H9 (cell line): ENCODE measurements at regions not wholly inside any gene's neighbourhood (a gene's known extent, or its start where the extent isn't known, plus 50 kb on each side); places are given as distances from the start of the nearest gene placed in this dataset.
A peak's percentile ranks its signal among the peaks of the same experiment; 100 is the strongest.

ENCODE experiments used
- DNase-seq: peaks from one replicate; pipeline ENCODE4 v3.0.0-alpha.2; 2017
- H2AFZ ChIP-seq: one replicate; pipeline ENCODE4 v1.6.1; 2013; ENCODE audit warnings: mild to moderate bottlenecking, low read length, control low read depth, moderate library complexity
- H2AK5ac ChIP-seq: 2 replicates; pipeline ENCODE4 v1.6.1; 2013; ENCODE audit warnings: low read length, control low read depth, mixed read lengths; ENCODE audit not compliant: insufficient read length
- H2BK120ac ChIP-seq: one replicate; pipeline ENCODE4 v1.6.1; 2013; ENCODE audit warnings: low read depth, mild to moderate bottlenecking, low read length, control low read depth, inconsistent platforms; ENCODE audit not compliant: poor library complexity, severe bottlenecking
- H2BK12ac ChIP-seq: 2 replicates; pipeline ENCODE4 v1.6.1; 2013; ENCODE audit warnings: low read length, control low read depth, mixed read lengths, low read depth; ENCODE audit not compliant: insufficient read length
- H2BK15ac ChIP-seq: 2 replicates; pipeline ENCODE4 v1.6.1; 2013; ENCODE audit warnings: low read depth, low read length, control low read depth
- H2BK20ac ChIP-seq: one replicate; pipeline ENCODE4 v1.6.1; 2013; ENCODE audit warnings: low read depth, mild to moderate bottlenecking, low read length, control low read depth, inconsistent platforms; ENCODE audit not compliant: poor library complexity, severe bottlenecking
- H2BK5ac ChIP-seq: 2 replicates; pipeline ENCODE4 v1.6.1; 2013; ENCODE audit warnings: low read length, control low read depth, mixed read lengths; ENCODE audit not compliant: insufficient read length
- H3K14ac ChIP-seq: 2 replicates; pipeline ENCODE4 v1.6.1; 2013; ENCODE audit warnings: low read length, control low read depth; ENCODE audit not compliant: insufficient read depth
- H3K18ac ChIP-seq: 2 replicates; pipeline ENCODE4 v1.6.1; 2013; ENCODE audit warnings: low read depth, mild to moderate bottlenecking, mixed read lengths, low read length, control low read depth; ENCODE audit not compliant: insufficient read length
- H3K23ac ChIP-seq: 2 replicates; pipeline ENCODE4 v1.6.1; 2013; ENCODE audit warnings: low read length, control low read depth, mixed read lengths, low read depth; ENCODE audit not compliant: insufficient read length
- H3K23me2 ChIP-seq: 2 replicates; pipeline ENCODE4 v1.6.1; 2013; ENCODE audit warnings: low read depth, mild to moderate bottlenecking, mixed read lengths, low read length, control low read depth; ENCODE audit not compliant: insufficient read length, poor library complexity, severe bottlenecking
- H3K27ac ChIP-seq: 2 replicates; pipeline ENCODE4 v1.5.1; 2013; ENCODE audit warnings: low read length, control low read depth, mixed read lengths, low read depth; ENCODE audit not compliant: insufficient read length
- H3K27me3 ChIP-seq: 2 replicates; pipeline ENCODE4 v1.6.1; 2013; ENCODE audit warnings: low read length, control low read depth, inconsistent platforms; ENCODE audit not compliant: insufficient read depth
- H3K4ac ChIP-seq: 2 replicates; pipeline ENCODE4 v1.6.1; 2013; ENCODE audit warnings: low read depth, mild to moderate bottlenecking, control low read depth, inconsistent platforms, low read length, moderate library complexity
- H3K4me1 ChIP-seq: 2 replicates; pipeline ENCODE4 v1.6.1; 2013; ENCODE audit warnings: low read length, control low read depth, inconsistent platforms; ENCODE audit not compliant: insufficient read depth
- H3K4me2 ChIP-seq: 2 replicates; pipeline ENCODE4 v1.6.1; 2013; ENCODE audit warnings: low read length, control low read depth, mixed read lengths; ENCODE audit not compliant: insufficient read length, insufficient read depth
- H3K56ac ChIP-seq: 2 replicates; pipeline ENCODE4 v1.6.1; 2013; ENCODE audit warnings: low read depth, mild to moderate bottlenecking, mixed read lengths, low read length, control low read depth; ENCODE audit not compliant: insufficient read length
- H3K79me1 ChIP-seq: 2 replicates; pipeline ENCODE4 v1.6.1; 2013; ENCODE audit warnings: low read depth, mild to moderate bottlenecking, moderate library complexity, low read length, control low read depth, inconsistent platforms; ENCODE audit not compliant: insufficient read depth, poor library complexity, severe bottlenecking
- H3K79me2 ChIP-seq: 2 replicates; pipeline ENCODE4 v1.6.1; 2013; ENCODE audit warnings: low read length, control low read depth, inconsistent platforms; ENCODE audit not compliant: insufficient read depth
- H3K9ac ChIP-seq: 2 replicates; pipeline ENCODE4 v1.6.1; 2013; ENCODE audit warnings: low read length, control low read depth, mixed read lengths; ENCODE audit not compliant: insufficient read length; ENCODE audit errors: extremely low read depth
- H3K9me3 ChIP-seq: one replicate; pipeline ENCODE4 v1.6.1; 2013; ENCODE audit warnings: low read depth, low read length, inconsistent platforms; ENCODE audit not compliant: control insufficient read depth
- H3T11ph ChIP-seq: one replicate; pipeline ENCODE4 v1.6.1; 2013; ENCODE audit warnings: mild to moderate bottlenecking, low read length, control low read depth, inconsistent platforms
- H4K20me1 ChIP-seq: one replicate; pipeline ENCODE4 v1.6.1; 2013; ENCODE audit not compliant: control insufficient read depth, insufficient read length, insufficient read depth
- H4K5ac ChIP-seq: 2 replicates; pipeline ENCODE4 v1.6.1; 2013; ENCODE audit warnings: low read depth, mild to moderate bottlenecking, mixed read lengths, low read length, control low read depth; ENCODE audit not compliant: insufficient read length
- H4K8ac ChIP-seq: replicated peaks from 2 replicates; pipeline ENCODE4 v1.6.1; 2013; ENCODE audit warnings: low read length, control low read depth, mixed read lengths, low read depth; ENCODE audit not compliant: insufficient read length
- H4K91ac ChIP-seq: 2 replicates; pipeline ENCODE4 v1.6.1; 2013; ENCODE audit warnings: low read depth, mild to moderate bottlenecking, moderate library complexity, mixed read lengths, low read length, control low read depth; ENCODE audit not compliant: insufficient read length
- H3K27ac Mint-ChIP-seq, 3 experiments: 2 replicates in 2 of 3; 3 replicates in 1 of 3; pipeline ENCODE4 v1.8.0; 2020 to 2021; ENCODE audit warnings: mixed read lengths in 3 of 3, mild to moderate bottlenecking in 1 of 3, moderate library complexity in 1 of 3
- H3K27me3 Mint-ChIP-seq: 2 replicates; pipeline ENCODE4 v1.8.0; 2021; ENCODE audit warnings: low read depth, mild to moderate bottlenecking, moderate library complexity, mixed read lengths
- H3K36me3 Mint-ChIP-seq, 3 experiments: 2 replicates in 2 of 3; 3 replicates in 1 of 3; pipeline ENCODE4 v1.8.0; 2020 to 2021; ENCODE audit warnings: low read depth in 3 of 3, mixed read lengths in 3 of 3; ENCODE audit not compliant: insufficient read depth in 1 of 3
- H3K4me1 Mint-ChIP-seq, 2 experiments: 2 replicates each; pipeline ENCODE4 v1.8.0; 2020; ENCODE audit warnings: mixed read lengths in 2 of 2
- H3K4me3 Mint-ChIP-seq, 2 experiments: 2 replicates in 1 of 2; 3 replicates in 1 of 2; pipeline ENCODE4 v1.8.0; 2020 to 2021; ENCODE audit warnings: mild to moderate bottlenecking in 2 of 2, mixed read lengths in 2 of 2, moderate library complexity in 1 of 2
- H3K9me3 Mint-ChIP-seq, 2 experiments: 2 replicates in 1 of 2; 3 replicates in 1 of 2; pipeline ENCODE4 v1.8.0; 2020; ENCODE audit warnings: mild to moderate bottlenecking in 2 of 2, mixed read lengths in 2 of 2, moderate library complexity in 1 of 2
- CTCF ChIP-seq: fragments of 200-600 bp; sonication (generic); conservative IDR thresholded peaks from 3 replicates; pipeline ENCODE4 v1.8.0; 2021; ENCODE audit warnings: antibody characterized with exemption, mild to moderate bottlenecking
- WGBS: extraction: QIAGEN DNeasy Blood & Tissue Kit; methylation state at CpG from one replicate; pipeline ENCODE4 v1.1.7; 2013; ENCODE audit warnings: missing lambda C conversion rate, low lambda C conversion rate, mixed read lengths; ENCODE audit not compliant: insufficient read length; ENCODE audit errors: extremely low coverage; 5-methylcytosine and 5-hydroxymethylcytosine counted together

GRCh38 chr17:72182371-72182873, 61.6 kb downstream of the SOX9 start:
- H3K4me3 Mint-ChIP-seq = no peak overlapping the region; a peak in 1 of 5 replicates
- H3K23ac ChIP-seq = no peak overlapping the region
- WGBS = no CpG with 5 or more reads among the region's 2 CpGs

More at GRCh38 chr17:72182371-72182873, 61.6 kb downstream of the SOX9 start:
- no peak overlapping the region for H3K27ac ChIP-seq
- no peak overlapping the region for H2BK120ac ChIP-seq
- no peaks in the 10 kb centered on the region for H4K20me1 ChIP-seq
- no peaks in the 10 kb centered on the region for H3K23me2 ChIP-seq
- no peak overlapping the region for H2BK5ac ChIP-seq
- peaks cover 0 to 1% (median 0%) of the 10 kb centered on the region in 3 experiments; a peak in 2 of 7 replicates for H3K36me3 Mint-ChIP-seq
- 0 out of 2 replicates have a peak, but pooled peaks cover 3% of the 10 kb centered on the region for H3K27me3 Mint-ChIP-seq
- H3K9me3 Mint-ChIP-seq = no peaks in the 10 kb centered on the region
- TF ChIP-seq CTCF = no peak
- H3K9me3 ChIP-seq = no peaks in the 10 kb centered on the region
- no peak overlapping the region for H4K8ac ChIP-seq
- H3K27ac Mint-ChIP-seq = peak overlapping the region; percentile 41 to 77 (median 69); a peak in 5 of 7 replicates
- H3K56ac ChIP-seq = no peak overlapping the region
- H2BK20ac ChIP-seq = no peak overlapping the region
- no peak overlapping the region for H3K9ac ChIP-seq
- H3K79me2 ChIP-seq = no peaks in the 10 kb centered on the region
- H3K27me3 ChIP-seq = no peaks in the 10 kb centered on the region
- no peak overlapping the region for H3T11ph ChIP-seq
- H2BK12ac ChIP-seq = no peak overlapping the region
- peaks cover 23 to 25% of the 10 kb centered on the region in 2 experiments for H3K4me1 Mint-ChIP-seq
- no peak overlapping the region for H3K18ac ChIP-seq
- no peak overlapping the region for H2AFZ ChIP-seq
- H3K79me1 ChIP-seq = no peaks in the 10 kb centered on the region
- H4K91ac ChIP-seq = no peak overlapping the region
- DNase-seq = peak; percentile 61
- no peak overlapping the region for H3K4me2 ChIP-seq
- no peak overlapping the region for H2BK15ac ChIP-seq
- no peak overlapping the region for H3K4ac ChIP-seq
- H3K14ac ChIP-seq = no peak overlapping the region
- H3K4me1 ChIP-seq = peaks cover 4% of the 10 kb centered on the region; the same call in 1 of the 2 replicates
- H2AK5ac ChIP-seq = no peak overlapping the region
- H4K5ac ChIP-seq = no peak overlapping the region
